ENCODE measurements at regions not wholly inside any gene's neighbourhood (a gene's known extent, or its start where the extent isn't known, plus 50 kb on each side); places are given as distances from the start of the nearest gene placed in this dataset.

- TF ChIP-seq EP300 (IDR thresholded peaks at IDR 0.05; ENCODE audit: low read depth) (no peak), CTCF (IDR thresholded peaks at IDR 0.05) (no peak), POLR2A (IDR thresholded peaks at IDR 0.05) (no peak), POLR2AphosphoS5 (IDR thresholded peaks at IDR 0.05) (no peak)
- Histone ChIP-seq H3K4me3 (no peak overlapping the region), H3K27ac (no peak overlapping the region), H3K9me3 (no peaks in the 10 kb centered on the region), H3K4me1 (no peaks in the 10 kb centered on the region), H3K27me3 (no peaks in the 10 kb centered on the region), H3K36me3 (no peaks in the 10 kb centered on the region)
- intact Hi-C loops (cut with DNase I; ENCODE audit: low total_unique reads) (no loop called here), in situ Hi-C loops (cut with MboI; ENCODE audit: low pct_ligation_motif_present in 1 of 4, low pct_unique_long_range_greater_than_20kb in 1 of 4, low sequenced_read_pairs in 3 of 4) (no loop called here)
- DNase-seq = no peak
- 71 to 76% methylated on average over 1 to 2 of the region's 2 CpGs for WGBS, 2 donors (ENCODE audit: low coverage in 1 of 2)
Measured at GRCh38 chr10:1961989-1962388, 224.7 kb upstream of the ADARB2 start.

- no peak overlapping the region for H3K27ac ChIP-seq
- no peaks in the 10 kb centered on the region for H3K4me1 ChIP-seq
- in situ Hi-C loops (cut with MboI; ENCODE audit: low pct_ligation_motif_present in 1 of 4, low pct_unique_long_range_greater_than_20kb in 1 of 4, low sequenced_read_pairs in 3 of 4) = no loop called here
- no peaks in the 10 kb centered on the region for H3K36me3 ChIP-seq
- no peaks in the 10 kb centered on the region for H3K9me3 ChIP-seq
- intact Hi-C loops (cut with DNase I; ENCODE audit: low total_unique reads) = no loop called here
- no peaks in the 10 kb centered on the region for H3K27me3 ChIP-seq
- 90 to 100% methylated on average over 1 to 2 of the region's 2 CpGs for WGBS, 2 donors (ENCODE audit: low coverage in 1 of 2)
- H3K4me3 ChIP-seq = no peak overlapping the region
- no peak for DNase-seq
- no peak for TF ChIP-seq CTCF (IDR thresholded peaks at IDR 0.05)
- no peak for TF ChIP-seq POLR2A (IDR thresholded peaks at IDR 0.05)
- no peak for TF ChIP-seq EP300 (IDR thresholded peaks at IDR 0.05; ENCODE audit: low read depth)
- no peak for TF ChIP-seq POLR2AphosphoS5 (IDR thresholded peaks at IDR 0.05)
Measured at GRCh38 chr10:1960982-1961381, 223.7 kb upstream of the ADARB2 start.

GRCh38 chr10:1957057-1957456 is 219.7 kb upstream of the ADARB2 start:
- H3K4me3 ChIP-seq = no peak overlapping the region
- DNase-seq = no peak
- no peak for TF ChIP-seq POLR2AphosphoS5 (IDR thresholded peaks at IDR 0.05)
- no peak for TF ChIP-seq CTCF (IDR thresholded peaks at IDR 0.05)
- no peak for TF ChIP-seq POLR2A (IDR thresholded peaks at IDR 0.05)
- TF ChIP-seq EP300 (IDR thresholded peaks at IDR 0.05; ENCODE audit: low read depth) = no peak
- intact Hi-C loops (cut with DNase I; ENCODE audit: low total_unique reads) = no loop called here
- no peaks in the 10 kb centered on the region for H3K4me1 ChIP-seq
- H3K27ac ChIP-seq = no peak overlapping the region
- in situ Hi-C loops (cut with MboI; ENCODE audit: low pct_ligation_motif_present in 1 of 4, low pct_unique_long_range_greater_than_20kb in 1 of 4, low sequenced_read_pairs in 3 of 4) = no loop called here
- 44 to 57% methylated on average over 4 of the region's 4 CpGs for WGBS, 2 donors (ENCODE audit: low coverage in 1 of 2)
- no peaks in the 10 kb centered on the region for H3K36me3 ChIP-seq
- H3K27me3 ChIP-seq = no peaks in the 10 kb centered on the region
- H3K9me3 ChIP-seq = no peaks in the 10 kb centered on the region

GRCh38 chr10:1954300-1954699 is 217.0 kb upstream of the ADARB2 start:
- H3K9me3 ChIP-seq = no peaks in the 10 kb centered on the region
- no peak for DNase-seq
- no peaks in the 10 kb centered on the region for H3K4me1 ChIP-seq
- H3K27me3 ChIP-seq = no peaks in the 10 kb centered on the region
- H3K4me3 ChIP-seq = no peak overlapping the region
- intact Hi-C loops (cut with DNase I; ENCODE audit: low total_unique reads) (no loop called here), in situ Hi-C loops (cut with MboI; ENCODE audit: low pct_ligation_motif_present in 1 of 4, low pct_unique_long_range_greater_than_20kb in 1 of 4, low sequenced_read_pairs in 3 of 4) (no loop called here)
- H3K36me3 ChIP-seq = no peaks in the 10 kb centered on the region
- WGBS, 2 donors (ENCODE audit: low coverage in 1 of 2) = 73 to 76% methylated on average over 3 of the region's 3 CpGs
- TF ChIP-seq POLR2AphosphoS5 (IDR thresholded peaks at IDR 0.05) (no peak), EP300 (IDR thresholded peaks at IDR 0.05; ENCODE audit: low read depth) (no peak), POLR2A (IDR thresholded peaks at IDR 0.05) (no peak), CTCF (IDR thresholded peaks at IDR 0.05) (no peak)
- H3K27ac ChIP-seq = no peak overlapping the region
